HG03342 (cell line): ENCODE measurements at regions not wholly inside any gene's neighbourhood (a gene's known extent, or its start where the extent isn't known, plus 50 kb on each side); places are given as distances from the start of the nearest gene placed in this dataset.

Source experiments
- ATAC-seq: cut with Tn5 transposase; IDR thresholded peaks from one replicate; pipeline ENCODE4 v1.9.1; 2021; ENCODE audit warnings: mild to moderate bottlenecking, moderate library complexity; ENCODE audit not compliant: unreplicated experiment

DNA sequence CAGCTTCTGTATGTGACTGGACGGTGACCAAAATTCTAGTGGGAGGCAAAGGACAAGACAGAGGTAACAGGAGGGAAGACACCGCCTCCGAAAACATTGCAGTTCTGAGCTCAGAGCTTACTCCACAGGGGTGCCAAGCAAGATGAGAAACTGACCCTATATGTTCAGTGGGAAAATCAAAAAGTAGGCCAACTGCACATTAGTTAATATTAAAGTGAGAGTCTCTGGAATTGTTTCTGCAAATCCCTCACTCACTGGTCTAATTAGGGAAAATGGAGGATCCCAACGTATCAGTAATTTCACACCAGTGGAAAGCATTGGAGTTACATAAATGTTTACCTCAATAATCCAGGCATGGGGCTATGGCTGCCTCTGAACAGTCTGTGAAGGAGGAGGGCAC, 313.3 kb upstream of the KCNH8 start:
- no peak for ATAC-seq

- ATAC-seq, result no peak
These were observed 318.2 kb upstream of the KCNH8 start for GRCh38 chr3:18830087-18830486.

DNA sequence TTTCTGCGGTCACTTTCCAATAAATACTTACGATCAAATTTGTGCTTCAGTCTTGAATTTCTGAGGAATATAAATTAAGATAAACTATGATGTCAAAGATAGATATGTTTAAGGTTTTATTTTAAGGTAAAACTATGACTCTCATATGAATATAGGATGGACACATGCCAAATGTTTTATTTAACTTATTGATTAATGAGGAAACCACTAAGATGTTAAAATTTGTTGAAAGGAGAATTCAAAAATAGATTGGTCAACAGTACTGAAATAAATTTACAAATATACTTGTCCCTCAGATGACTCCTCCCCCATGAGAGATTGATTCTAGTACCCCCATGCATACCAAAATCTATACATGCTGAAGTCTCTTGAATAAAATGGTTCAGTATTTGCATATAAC, 319.7 kb upstream of the KCNH8 start:
- no peak for ATAC-seq

DNA sequence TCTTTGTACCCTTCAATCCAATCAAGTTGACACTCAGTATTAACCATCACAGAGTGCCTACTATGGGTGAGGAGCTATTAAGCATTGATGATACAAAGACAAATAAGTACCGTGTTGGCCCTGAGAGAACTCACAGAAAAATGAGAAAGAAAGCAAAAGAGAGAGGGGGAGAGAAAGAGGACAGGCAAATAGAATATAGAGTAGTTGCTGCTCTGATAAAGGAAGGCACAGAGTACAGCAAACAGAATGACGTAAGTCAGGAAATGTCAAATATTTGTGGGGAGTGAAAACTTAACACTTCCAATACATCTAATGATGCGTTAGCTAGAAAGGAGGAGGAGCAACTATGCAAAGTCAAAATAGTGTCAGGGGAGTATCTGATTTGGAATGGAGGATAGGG, 320.6 kb upstream of the KCNH8 start:
- ATAC-seq, result no peak

DNA sequence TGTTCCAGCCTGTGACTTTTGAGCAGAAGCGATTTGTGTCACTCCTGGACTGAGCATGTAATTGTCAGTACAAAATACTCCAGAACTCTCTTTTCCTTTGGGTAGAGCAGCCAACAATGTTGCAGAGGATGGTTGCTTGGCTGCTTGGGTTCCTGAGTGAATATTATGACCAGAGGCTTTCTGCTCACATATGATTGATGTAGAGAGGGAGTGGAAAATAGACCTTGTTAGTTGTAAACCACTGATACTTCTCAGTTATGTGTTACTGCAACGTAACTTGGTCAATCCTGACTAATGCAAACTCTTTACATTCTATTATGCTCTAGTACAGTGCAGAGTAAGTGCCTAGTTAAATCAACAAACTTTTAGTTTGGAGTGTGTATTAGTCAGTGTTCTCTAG, 322.6 kb upstream of the KCNH8 start:
- no peak for ATAC-seq

DNA sequence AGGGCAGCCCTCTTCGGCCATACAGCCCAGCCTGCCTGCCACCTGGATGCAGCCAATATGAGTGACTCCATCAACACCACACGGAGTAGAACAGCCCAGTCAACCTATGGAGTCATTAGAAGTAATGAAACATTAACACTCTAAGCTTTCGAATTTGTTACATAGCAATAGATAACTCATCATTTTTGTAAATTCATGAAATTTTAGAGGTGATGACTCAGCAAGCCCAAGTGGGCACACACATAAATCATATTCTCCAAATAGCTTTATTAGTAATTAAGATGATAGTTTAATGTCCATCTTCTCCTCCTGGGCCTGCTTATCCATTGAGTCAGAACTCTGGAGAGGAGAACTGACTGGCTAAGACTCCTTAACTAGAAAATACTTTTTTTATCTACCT, 335.0 kb upstream of the KCNH8 start:
- ATAC-seq, result no peak

DNA sequence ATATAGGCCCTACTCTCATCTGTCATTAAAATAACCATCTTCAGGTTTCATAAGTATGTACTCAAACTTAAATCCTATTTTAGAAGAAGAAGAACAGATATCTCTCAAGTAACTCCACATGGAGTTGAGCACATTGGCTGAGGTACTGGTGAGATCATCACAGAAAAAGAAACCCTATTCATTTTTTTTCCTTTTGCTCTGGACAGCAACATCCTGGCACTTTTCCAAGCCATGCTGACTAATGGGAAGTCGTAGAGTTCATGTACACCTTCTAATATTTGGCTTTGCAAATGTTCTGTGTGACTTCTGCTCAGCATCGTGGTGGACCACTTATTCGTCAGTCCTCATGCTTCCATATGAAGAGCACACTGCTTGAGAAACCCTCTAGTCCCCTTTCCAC, 336.0 kb upstream of the KCNH8 start:
- no peak for ATAC-seq

DNA sequence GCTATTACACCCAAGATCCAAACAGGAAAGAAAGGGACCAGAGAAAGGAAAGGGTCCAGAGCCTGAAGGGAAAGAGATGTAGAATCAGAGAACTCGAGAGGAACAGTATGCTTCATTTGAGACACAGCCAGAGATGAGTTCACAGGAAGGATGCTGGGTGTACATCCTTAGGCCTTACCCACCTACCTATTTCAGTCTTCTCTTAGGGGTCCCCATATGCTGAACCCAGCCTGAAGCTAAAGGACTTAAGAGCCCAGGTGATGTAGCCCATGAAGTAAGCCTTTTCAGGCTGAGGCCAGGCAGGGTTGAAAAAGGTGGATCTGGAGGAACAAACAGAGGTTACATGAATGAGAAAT, 338.0 kb upstream of the KCNH8 start:
- no peak for ATAC-seq

DNA sequence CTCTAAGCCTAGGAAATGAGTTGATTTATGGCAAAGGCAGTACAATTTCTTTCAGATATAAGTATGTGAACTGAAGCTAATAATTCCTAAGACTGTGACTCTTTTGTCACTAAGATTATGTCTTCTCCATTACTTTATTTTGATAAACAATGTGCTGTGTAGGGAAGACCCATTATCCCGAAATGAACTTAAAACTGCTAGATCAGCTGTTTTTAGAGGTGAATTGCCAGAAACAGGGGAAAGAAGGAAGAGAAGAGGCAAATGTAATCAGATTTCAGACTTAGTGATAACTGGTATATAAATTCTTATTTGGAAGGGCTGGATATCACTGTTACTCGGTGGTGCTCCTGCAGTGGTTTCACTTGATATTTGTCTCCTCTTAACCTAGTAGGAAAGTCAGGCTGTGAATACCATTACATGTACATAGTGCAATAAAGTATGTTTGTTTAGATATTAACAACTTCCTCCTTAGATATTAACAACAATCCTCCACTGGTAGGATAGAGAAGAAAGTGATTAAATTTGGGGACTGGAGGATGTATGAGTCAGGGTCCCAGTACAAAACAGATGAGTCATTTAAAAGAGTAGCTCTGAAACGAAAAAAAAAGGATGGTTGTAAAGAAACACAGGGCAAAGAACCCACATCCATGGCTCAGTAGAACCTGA, 338.5 kb upstream of the KCNH8 start:
- no peak for ATAC-seq

- no peak for ATAC-seq
These were observed 339.9 kb upstream of the KCNH8 start for GRCh38 chr3:18808429-18808828.

- ATAC-seq, result no peak
These were observed 340.7 kb upstream of the KCNH8 start for GRCh38 chr3:18807593-18807992.

DNA sequence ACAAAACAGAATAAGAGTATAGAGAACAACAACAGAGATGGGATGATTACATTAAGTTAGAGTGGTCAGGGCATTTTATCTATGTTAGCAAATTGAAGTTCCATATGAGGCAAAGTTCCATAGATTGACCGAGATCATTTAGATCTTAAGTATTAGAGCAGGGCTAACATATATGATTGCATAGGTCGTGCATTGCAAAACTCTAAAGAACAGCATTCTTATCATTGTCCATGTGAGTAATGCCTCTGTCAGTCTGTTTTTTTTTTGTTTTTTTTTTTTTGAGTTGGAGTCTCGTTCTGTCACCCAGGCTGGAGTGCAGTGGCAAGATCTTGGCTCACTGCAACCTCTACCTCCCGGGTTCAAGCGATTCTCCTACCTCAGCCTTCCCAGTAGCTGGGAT, 341.7 kb upstream of the KCNH8 start:
- no peak for ATAC-seq

- no peak for ATAC-seq
These were observed 350.9 kb upstream of the KCNH8 start for GRCh38 chr3:18797378-18797777.

GRCh38 chr3:18795078-18795477, 353.2 kb upstream of the KCNH8 start:
- ATAC-seq, result no peak

GRCh38 chr3:18791752-18792151, 356.6 kb upstream of the KCNH8 start:
- no peak for ATAC-seq

DNA sequence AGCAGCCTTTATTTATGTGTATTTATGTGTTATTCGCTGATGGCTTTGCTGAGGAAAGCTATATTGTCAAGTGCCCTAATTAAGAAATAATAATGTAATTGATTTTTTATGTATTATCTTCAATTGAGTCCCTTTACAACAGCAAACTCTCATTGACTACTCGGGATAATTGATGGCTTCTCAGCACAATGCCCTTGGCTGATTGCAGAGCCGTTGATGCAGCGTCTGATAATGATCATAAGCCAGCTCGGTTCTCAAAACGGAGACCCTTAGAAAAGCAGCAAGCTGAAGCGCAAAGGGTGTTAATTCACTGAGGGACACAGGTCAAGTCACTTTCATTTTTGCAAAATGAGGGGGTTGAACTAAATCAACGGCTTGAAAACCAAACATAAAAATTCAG, 357.1 kb upstream of the KCNH8 start:
- no peak for ATAC-seq

DNA sequence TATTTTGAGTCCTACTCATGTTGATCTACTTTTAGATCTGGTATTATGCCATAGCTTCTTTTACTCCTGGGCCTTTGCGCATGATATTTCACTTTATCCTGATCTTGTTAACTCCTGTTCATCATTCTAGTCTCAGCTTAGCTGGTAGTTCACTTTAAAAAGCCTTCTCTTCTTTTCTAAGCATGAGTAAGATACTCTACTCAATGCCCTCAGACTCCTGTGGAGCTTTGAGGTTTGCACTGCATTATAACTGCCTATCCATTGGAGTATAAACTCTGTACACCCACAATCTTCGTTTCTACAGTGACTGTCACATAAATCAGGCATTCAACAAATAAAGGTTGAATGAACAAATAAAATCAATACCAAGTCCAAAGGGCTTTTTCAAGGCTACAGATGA, 357.9 kb upstream of the KCNH8 start:
- no peak for ATAC-seq

GRCh38 chr3:18789734-18790133, 358.6 kb upstream of the KCNH8 start:
- ATAC-seq, result no peak

DNA sequence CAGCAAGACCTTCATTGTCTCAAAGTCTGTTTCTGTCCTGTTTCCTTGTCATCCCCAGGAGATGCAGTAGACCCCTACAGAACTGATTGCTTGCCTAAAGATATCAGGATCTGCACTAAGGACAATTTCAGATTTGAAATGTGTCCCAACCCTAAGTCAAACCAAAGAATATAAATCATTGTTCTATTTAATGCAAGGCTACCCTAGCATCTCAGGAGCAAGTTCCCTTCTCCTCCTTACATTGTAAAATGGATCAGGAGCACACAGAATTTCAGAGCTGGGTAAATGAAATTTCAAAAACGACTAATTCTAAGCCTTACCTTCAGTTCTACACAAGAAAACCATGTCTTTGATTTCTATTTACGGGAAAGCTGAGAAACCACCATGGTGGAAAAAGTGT, 360.9 kb upstream of the KCNH8 start:
- ATAC-seq, result no peak

DNA sequence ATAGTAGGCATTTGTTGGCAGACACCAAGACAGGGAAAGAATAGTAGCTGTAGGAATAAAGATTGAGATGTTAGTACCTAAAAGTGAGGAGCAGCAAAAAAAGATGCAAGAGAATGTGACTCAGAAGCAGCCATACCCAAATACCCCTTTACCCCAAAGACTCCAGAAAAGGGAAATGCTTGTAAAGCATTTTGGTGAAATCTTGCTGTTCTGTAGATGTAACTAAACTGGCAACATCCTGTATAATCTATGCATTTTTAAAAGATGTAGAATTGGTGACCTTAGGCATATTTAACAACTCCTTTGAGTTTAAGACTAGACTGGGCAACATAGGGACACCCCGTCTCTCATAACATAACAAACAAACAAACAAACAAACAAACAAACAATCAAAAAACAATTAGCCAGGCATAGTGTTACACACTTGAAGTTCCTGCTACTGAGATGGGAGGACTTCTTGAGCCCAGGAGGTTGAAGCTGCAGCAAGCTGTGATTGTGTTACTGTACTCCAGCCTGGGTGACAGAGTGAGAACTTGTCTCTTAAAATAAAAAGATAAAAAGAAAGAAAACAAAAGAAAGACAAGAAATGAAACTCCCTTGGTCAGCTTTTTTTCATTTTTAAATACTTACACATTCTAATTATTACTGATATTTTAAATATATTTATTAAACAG, 361.5 kb upstream of the KCNH8 start:
- no peak for ATAC-seq

- no peak for ATAC-seq
These were observed 357.1 kb upstream of the SATB1 start for GRCh38 chr3:18782191-18782590.

DNA sequence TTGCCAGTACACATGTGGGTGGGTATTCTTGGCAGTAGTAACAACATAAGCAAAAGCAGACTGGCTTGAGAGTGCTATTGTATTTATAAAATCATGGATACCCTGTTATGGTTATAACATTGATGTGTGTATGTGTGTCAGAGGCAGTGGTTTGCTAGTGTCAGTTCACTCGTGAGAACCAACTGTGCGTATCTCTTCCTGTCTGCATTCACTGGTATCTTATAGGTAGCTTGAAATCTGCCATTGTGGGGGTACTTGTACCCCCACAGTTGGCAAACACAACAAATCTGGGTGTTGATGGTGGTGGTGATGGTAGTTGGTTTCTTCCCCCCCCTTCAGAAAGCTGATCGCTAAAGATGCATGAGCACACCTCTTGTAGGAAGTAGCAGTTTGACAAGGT, 355.8 kb upstream of the SATB1 start:
- ATAC-seq, result no peak

GRCh38 chr3:18779704-18780103, 354.6 kb upstream of the SATB1 start:
- ATAC-seq, result no peak
